H1 (cell line): ENCODE measurements at regions not wholly inside any gene's neighbourhood (a gene's known extent, or its start where the extent isn't known, plus 50 kb on each side); places are given as distances from the start of the nearest gene placed in this dataset.

Experiments used
- CHD7 ChIP-seq: fragments of 300-600 bp; sonication (generic); IDR thresholded peaks from 2 replicates; pipeline ENCODE4 v1.7.1; 2012; ENCODE audit warnings: low read length, moderate library complexity, mild to moderate bottlenecking, inconsistent platforms; ENCODE audit not compliant: insufficient replicate concordance
- CTBP2 ChIP-seq: IDR thresholded peaks from 2 replicates; pipeline ENCODE4 v1.7.0; 2011; ENCODE audit warnings: borderline replicate concordance, mild to moderate bottlenecking, moderate library complexity, mixed read lengths, low read length; ENCODE audit not compliant: insufficient read depth, insufficient read length
- GABPA ChIP-seq: IDR thresholded peaks from 2 replicates; pipeline ENCODE4 v1.6.1; 2011; ENCODE audit warnings: mild to moderate bottlenecking, low read length, moderate library complexity, borderline replicate concordance; ENCODE audit not compliant: insufficient read depth
- KDM4A ChIP-seq: IDR thresholded peaks from one replicate; pipeline ENCODE4 v1.7.1; 2012; ENCODE audit warnings: low read depth, mild to moderate bottlenecking, moderate library complexity, low read length, inconsistent platforms; ENCODE audit not compliant: severe bottlenecking
- RXRA ChIP-seq: IDR thresholded peaks from 2 replicates; pipeline ENCODE4 v1.6.1; 2011; ENCODE audit warnings: low read depth, mild to moderate bottlenecking, low read length, moderate library complexity; ENCODE audit not compliant: insufficient read depth
- SP4 ChIP-seq: IDR thresholded peaks from 2 replicates; pipeline ENCODE4 v1.6.1; 2012; ENCODE audit warnings: low read length, inconsistent platforms
- SRF ChIP-seq: IDR thresholded peaks from 2 replicates; pipeline ENCODE4 v1.6.1; 2011; ENCODE audit warnings: mild to moderate bottlenecking, low read depth, low read length, moderate library complexity
- SUZ12 ChIP-seq: fragments of 200-600 bp; sonication (generic); IDR thresholded peaks from 2 replicates; pipeline ENCODE4 v1.6.1; 2012; ENCODE audit warnings: mild to moderate bottlenecking, inconsistent platforms, low read length, moderate library complexity, mixed read lengths

GRCh38 chr7:17580141-17580540, 281.7 kb downstream of the AHR start (continued):
- TF ChIP-seq CHD7, result no peak
- TF ChIP-seq CTBP2, result no peak
- no peak for TF ChIP-seq SUZ12
- TF ChIP-seq SP4, result no peak
- TF ChIP-seq GABPA, result no peak
- TF ChIP-seq RXRA, result no peak
- TF ChIP-seq KDM4A, result no peak
- TF ChIP-seq SRF, result no peak
- TF ChIP-seq, all 59 proteins: peak for 0
